Choroid plexus epithelial cell (primary cell): ENCODE measurements at regions not wholly inside any gene's neighbourhood (a gene's known extent, or its start where the extent isn't known, plus 50 kb on each side); places are given as distances from the start of the nearest gene placed in this dataset.

Source experiments
- DNase-seq: peaks from one replicate; pipeline ENCODE4 v3.0.0-alpha.2; 2010; ENCODE audit warnings: low read depth
- H3K4me3 ChIP-seq: 2 replicates; pipeline ENCODE4 v1.5.1; 2011; ENCODE audit warnings: low read depth, mild to moderate bottlenecking, control low read depth, low read length, moderate library complexity
- TF ChIP-seq, protein P1 (sequence below): conservative IDR thresholded peaks from 2 replicates; pipeline ENCODE4 v1.5.1; 2011; ENCODE audit warnings: low read depth, mild to moderate bottlenecking, control low read depth, inconsistent platforms, low read length, moderate library complexity

DNA sequence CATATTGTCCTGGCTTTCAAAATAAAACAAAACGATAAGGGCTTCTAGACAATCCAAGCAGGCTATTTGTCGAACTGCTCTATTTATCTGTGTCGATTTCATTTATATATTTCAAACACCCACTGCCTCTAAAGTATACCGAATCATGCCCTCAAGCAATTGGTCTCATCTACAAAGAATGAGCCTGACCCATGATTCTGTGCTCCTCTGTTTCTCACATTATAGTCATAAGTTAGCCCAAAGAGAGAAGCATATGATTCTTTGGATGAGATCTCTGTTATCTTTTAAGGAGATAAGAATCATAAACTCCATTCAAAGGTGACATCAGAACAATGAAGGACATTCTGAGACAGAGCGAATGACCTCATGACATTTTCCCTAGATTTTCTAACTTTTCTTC lies 191.1 kb downstream of the MAP2K6 start:
- no peak overlapping the region for H3K4me3 ChIP-seq
- TF ChIP-seq, protein P1, sequence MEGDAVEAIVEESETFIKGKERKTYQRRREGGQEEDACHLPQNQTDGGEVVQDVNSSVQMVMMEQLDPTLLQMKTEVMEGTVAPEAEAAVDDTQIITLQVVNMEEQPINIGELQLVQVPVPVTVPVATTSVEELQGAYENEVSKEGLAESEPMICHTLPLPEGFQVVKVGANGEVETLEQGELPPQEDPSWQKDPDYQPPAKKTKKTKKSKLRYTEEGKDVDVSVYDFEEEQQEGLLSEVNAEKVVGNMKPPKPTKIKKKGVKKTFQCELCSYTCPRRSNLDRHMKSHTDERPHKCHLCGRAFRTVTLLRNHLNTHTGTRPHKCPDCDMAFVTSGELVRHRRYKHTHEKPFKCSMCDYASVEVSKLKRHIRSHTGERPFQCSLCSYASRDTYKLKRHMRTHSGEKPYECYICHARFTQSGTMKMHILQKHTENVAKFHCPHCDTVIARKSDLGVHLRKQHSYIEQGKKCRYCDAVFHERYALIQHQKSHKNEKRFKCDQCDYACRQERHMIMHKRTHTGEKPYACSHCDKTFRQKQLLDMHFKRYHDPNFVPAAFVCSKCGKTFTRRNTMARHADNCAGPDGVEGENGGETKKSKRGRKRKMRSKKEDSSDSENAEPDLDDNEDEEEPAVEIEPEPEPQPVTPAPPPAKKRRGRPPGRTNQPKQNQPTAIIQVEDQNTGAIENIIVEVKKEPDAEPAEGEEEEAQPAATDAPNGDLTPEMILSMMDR, result no peak
- DNase-seq, result no peak

DNA sequence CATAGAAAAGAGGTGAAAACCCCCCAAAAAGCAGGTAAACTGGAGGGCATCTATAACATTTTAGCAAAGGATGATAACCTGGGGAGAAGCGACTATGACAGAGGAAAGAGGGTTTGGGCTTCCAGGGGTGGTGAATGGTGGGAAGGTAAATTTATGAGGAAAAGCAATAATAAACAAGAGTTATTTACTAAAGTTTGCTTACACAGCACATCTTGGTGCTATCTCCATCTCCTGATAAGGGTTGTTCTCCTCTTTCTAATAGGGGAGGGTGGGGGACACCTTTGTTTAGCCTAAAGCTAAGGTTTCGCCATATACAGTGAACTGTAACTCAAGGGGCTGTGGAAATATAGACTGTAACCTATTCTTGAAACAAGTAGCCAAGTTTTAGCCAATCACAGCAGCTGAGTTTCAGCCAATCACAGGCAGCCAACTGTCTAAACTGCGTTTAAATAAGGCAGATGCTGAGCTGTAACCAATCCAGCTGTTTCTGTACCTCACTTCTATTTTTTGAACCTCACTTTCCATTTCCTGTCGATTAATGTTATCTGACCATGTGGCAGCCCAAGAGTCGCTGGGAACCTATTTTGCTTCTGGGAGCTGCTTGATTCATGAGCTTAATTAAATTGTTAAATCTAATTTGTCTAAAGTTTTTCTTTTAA lies 191.8 kb downstream of the MAP2K6 start:
- DNase-seq, result no peak
- no peak overlapping the region for H3K4me3 ChIP-seq
- TF ChIP-seq, protein P1, result no peak

DNA sequence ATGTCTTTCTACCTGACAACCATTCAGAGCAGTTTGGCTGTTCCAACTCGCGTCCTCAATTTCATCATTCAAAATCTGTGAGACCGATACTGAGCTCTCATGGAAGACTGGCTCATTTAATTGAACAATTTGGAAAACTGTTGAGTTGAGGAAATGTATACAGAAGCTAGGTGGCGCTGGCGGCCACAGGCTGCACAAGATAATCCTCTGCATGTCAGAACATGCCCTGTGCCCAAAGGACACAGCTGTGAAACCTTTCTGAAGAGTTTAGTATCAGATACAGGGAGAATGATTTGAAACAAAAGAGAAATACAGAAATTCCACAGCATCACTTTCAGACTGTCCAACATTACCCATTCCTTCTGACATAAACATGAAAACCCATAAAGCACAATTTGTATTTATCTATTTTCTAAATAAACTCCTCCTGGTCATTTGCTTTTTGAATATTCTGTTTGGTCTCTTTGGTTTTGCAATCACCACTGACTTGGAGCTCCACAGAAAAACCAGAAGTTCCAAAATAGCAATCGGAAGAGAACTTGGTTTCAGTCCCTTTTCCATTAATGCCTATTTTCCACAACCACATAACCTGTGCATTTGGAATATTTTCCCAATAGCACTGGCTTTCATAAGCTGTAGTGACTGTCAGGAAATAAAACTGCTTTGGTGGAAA lies 192.8 kb downstream of the MAP2K6 start:
- no peak overlapping the region for H3K4me3 ChIP-seq
- peak; percentile 91 for DNase-seq
- TF ChIP-seq, protein P1, result peak; percentile 95

DNA sequence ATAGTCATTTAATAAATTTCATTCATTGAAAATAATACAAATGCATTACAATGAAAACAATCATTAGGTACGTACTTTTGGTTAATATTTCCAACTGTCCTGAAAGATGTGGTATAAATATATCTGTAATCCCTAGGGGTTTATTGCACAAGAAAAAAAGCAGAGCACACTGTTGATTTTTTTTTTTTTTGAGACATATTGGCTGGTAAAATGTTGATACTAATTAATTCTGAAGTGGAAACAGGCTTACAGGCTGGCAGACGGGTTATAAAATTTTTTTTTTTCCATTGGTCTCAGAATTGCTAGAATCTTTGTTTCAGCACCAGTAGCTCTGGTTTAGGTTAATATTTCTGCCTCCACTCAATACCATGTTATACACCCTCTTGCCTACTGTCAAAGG lies 193.6 kb downstream of the MAP2K6 start:
- TF ChIP-seq, protein P1, result no peak
- DNase-seq, result no peak
- no peak overlapping the region for H3K4me3 ChIP-seq

DNA sequence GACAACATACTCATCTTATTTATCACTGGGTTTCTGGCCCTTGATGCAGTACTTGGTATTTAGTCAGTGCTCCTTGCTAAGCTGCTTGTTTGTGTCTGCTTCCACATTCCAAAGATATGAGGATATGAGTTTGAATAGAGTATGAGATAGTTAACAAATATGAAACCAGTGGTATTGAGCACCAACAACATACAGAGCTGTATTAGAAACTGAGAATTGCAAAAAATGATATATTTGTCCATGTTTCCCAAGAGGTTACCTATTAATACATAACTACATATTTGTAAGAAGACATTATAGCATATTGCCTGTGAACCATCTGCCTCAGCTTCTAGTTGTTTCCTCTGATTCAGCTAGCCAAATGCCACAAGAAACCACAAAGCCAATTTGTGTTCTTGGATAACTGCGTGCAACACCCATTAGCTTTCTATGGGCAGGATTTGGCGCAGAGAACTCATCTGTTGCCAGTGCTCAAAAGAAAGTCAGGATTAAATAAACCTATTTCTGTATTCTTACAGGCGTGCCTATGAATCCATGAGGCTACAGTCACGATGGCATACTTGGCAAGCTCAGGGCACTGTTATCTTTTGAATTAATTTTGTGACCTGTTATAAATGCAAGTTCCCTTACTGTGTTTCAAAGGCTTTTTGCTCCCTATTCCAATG lies 194.4 kb downstream of the MAP2K6 start:
- peak; percentile 95 for DNase-seq
- TF ChIP-seq, protein P1, result no peak

DNA sequence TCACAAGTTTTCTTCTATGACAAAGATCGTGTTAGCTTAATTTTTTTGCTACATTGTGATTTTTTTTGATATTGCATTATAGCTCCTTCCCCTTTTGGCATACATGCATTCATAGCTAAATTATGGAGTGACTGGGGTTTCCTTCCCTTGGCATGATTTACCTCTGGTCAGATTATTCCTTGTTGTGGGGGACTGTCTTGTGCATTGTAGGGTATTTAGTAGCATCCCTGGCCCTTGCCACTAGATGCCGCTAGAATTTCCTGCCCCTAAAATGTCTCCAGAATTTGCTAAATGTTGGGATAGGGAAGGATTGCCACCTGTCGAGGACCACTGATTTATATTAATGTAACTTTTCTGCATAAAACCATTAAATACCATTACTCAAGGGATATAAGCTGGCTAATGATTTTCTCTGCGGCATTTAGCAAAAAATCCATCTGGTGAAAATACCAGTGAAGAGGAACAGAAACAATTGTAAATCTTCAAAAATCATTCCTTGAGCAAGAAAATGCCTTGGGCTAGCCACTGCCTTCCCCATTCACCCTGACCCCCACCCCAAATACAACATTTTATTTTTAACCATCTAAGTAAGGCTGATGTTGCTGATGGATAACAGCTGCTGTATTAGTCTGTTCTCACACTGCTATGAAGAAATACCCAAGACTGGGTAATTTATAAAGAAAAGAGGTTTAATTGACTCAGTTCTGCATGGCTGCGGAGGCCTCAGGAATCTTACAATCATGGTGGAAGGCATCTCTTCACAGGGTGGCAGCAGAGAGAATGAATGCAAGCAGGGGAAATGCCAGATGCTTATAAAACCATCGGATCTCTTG lies 195.2 kb downstream of the MAP2K6 start:
- H3K4me3 ChIP-seq, result no peak overlapping the region
- peak; percentile 56 for DNase-seq
- TF ChIP-seq, protein P1, result peak; percentile 85

More for the DNA sequence above, 194.4 kb downstream of the MAP2K6 start:
- no peak overlapping the region for H3K4me3 ChIP-seq
